ENCODE measurements at regions not wholly inside any gene's neighbourhood (a gene's known extent, or its start where the extent isn't known, plus 50 kb on each side); places are given as distances from the start of the nearest gene placed in this dataset.

DNA sequence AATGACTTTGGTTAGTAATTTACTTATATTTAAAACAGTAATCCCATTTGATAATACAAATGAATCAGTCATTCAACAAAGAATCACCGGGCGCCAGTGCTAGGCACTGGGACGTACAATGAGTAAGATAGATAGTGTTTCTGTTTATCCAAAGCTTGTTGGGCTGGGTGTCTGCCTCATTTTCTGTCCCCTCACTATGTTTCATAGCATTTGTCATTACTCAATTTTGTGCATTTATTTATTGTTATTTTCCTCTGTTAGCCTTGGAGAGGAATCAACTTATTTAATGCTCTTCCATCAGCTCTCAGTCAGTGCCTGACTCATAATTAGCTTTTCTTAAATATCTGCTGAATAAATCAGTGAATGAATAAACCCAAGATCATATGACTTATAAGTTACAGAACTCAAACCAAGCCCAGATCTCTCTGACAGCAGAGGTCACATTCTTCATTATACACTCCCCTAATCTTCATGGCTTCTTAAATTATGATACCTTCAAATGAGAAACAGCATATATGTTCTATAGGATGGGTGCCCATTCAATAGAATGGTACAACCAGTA, 86.2 kb downstream of the TSPAN8 start:
- DNase-seq (ENCODE audit: low spot score), result no peak

DNA sequence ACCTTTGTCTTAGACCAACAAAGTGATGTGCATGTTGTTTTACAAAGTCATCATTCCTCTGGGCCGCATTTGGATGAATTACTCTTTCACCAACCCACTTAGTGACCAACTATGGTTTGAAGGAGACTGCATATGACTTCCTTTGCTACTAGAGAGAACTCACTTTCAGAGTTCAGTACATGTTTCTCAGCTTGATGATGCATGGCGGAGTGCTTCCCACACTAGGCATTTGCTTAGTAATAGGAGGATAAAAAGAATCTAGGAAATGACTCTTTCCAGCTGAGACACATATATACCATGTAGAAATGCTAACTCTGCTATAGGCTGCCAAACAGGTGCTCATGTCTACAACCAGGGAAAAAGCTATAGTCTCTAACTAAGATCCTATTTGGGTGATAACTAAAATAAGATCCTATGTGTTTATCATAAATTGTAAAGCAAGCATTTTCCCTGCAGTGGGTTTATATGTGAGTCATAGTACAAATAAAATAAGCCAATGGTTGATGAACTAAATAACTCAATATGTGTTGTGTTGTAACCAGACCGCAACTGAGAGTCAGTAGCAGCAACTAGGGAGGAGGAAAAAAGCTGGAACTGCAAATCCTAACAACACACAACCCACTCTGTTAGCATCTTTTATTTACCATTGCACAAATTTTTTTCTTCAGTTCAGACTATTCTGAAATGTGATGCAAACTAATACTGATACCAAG, 87.2 kb downstream of the TSPAN8 start:
- DNase-seq (ENCODE audit: low spot score), result no peak

DNA sequence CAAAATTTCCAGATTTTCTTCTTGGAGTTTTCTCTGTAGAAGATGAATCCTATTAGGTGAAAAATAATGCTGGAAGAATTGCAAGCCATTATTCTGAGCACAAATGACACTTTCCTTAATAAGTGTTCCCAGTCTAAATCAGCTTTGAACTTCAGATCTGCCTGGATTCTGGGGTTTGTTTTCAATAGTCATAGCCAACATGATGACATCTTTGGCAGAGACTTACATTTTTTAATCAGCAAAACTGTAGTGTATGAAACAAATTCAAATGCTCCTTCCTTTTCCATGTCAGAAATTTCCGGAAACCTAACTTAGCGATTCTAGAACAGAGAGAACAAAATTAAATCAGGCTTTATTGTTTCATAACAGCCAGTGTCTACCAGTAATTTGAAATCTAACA, 88.5 kb downstream of the TSPAN8 start:
- no peak for DNase-seq (ENCODE audit: low spot score)

DNA sequence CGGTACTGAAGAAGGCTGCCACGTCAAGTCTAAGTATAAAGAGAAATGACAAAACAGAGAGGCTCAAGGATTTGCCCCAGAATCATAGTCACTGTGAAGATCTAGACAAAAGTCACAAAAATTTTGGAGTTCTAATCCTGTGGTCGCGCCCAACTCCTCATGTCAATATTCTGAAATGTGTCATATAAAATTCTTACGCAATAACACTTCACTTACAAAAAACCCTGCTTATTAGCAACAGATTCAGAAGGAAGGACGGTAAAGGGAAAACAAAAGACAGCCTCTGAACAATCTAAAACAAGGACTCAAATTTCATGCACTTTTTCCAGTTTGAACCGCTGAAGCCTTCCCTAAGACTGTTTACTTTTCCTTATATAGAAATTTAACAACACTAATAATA, 94.7 kb downstream of the TSPAN8 start:
- DNase-seq (ENCODE audit: low spot score), result no peak

DNA sequence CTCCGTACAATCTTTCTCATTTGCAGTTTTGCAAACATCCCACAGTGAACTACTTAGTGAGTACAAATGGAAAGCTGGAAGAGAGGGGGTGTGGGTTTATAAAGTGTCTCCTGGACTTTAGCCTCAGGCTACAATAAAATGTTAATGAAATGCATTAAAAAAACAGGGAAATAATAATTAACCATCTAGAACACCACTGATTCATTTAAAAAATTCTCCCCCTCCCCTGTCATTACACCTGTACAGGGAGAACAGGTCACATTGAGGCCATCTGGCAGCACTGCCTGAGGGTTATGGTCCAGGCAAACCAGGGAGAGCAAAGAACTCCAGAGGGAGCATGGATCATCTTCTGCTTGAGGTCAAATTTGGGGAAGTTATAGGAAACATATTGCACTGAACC, 96.3 kb downstream of the TSPAN8 start:
- no peak for DNase-seq (ENCODE audit: low spot score)

DNA sequence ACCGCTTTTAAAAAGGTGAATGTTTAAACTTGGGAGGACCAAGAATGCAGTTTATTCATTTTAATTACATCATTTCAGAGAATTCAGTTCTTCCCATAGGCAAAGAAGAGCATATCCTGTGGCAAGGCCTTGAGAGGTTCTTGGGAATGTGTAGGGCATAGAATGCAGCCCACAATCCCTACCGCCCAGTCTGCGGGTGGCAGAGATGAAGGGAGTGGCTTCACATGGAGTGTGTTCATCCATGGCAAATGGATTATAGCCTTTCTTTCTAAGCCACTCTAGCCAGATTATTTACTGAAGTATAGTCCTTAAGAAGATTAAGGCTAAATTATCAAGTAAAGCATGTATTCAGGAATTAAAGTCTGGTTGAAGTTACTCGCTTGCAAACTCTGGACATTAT, 97.4 kb downstream of the TSPAN8 start:
- DNase-seq (ENCODE audit: low spot score), result no peak

DNA sequence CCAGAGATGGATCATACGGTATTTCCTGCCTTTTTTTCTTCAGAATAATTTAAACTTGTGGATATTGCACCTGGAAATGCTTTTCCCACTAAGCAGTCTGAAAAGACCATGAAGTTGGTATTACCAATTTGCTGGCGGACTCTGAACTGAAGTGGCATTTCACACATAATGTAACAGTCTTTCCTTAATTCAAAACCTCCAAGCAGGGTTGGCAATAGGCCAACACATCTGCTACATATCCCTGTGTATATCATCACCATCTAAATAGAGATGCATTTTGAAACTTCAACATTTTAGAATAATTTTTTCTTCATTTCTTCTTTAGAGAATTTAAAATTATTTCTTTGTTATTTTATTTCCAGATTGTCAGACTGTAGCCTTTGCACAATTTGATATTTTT, 100.5 kb downstream of the TSPAN8 start:
- no peak for DNase-seq (ENCODE audit: low spot score)

DNA sequence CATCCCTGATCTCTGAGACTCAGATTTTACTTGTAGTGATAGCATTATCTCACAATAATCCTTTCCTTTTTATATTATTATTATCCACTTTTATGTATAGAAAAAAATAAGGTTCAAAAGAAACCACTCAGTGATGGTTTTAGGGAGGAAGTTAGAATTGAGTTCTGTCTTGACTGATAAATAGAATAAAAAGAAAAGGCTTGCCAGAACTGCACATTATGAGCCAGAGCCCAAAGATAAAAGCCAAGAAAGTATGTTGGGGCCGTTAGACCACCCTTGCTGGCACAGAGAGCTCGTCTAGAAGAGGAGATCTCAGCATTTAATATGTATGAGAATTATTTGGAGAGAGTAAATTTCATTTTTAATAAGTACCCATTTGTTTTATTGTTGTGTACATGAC, 103.2 kb downstream of the TSPAN8 start:
- DNase-seq (ENCODE audit: low spot score), result no peak

DNA sequence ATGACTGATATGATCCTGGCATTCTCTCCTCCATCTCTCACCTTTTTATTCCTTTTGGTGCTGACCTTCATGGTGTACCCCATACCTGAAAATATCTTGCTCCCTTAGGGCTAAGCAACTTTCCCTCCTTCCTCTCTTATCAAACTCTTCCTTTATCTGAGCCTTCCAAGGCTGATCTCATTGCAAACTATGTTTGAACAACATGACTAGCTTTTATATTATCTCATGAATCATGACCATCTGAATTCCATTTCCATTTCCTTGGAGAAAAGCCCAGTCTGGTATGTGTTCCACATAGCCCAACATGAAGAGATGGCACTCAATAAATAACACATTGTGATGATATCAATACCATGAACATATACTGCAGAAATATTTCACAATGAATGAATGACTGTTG, 111.6 kb downstream of the TSPAN8 start:
- DNase-seq (ENCODE audit: low spot score), result no peak

DNA sequence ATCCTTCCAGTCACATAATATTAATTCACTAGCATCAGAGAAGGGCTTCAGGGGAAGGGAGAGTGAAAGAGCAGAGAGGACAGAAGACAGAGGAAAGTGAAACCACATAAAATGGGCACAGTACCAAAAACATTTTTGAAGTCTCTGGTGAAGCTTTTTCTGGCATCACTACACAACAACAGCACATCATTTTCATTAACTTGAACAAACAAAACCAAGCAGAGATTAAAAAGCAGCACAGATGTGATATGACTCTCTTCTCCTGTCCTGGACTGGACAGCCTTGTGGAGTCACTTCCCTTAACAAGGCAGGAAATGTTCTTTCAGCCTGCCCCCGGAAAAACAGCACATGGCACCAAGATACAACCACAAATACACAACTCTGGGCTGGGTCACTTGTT, 112.0 kb downstream of the TSPAN8 start:
- DNase-seq (ENCODE audit: low spot score), result no peak

DNA sequence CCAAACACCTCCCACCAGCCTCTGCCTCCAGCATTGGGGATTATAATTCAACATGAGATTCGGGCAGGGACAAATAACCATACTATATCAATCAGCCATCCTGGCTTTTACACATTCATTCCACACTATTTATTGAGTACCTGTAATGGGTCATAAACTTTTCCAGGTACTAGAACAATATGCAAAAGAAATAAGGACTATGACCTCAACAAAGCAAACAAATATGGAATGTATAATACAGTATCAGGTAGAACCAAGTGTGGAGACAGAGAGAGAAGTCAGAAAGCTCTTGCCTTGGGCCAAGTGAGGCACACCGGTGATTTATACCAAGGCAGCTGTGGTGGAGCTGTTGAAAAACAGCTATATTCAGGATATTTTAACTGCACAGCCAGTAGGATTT, 116.3 kb downstream of the TSPAN8 start:
- no peak for DNase-seq (ENCODE audit: low spot score)

DNA sequence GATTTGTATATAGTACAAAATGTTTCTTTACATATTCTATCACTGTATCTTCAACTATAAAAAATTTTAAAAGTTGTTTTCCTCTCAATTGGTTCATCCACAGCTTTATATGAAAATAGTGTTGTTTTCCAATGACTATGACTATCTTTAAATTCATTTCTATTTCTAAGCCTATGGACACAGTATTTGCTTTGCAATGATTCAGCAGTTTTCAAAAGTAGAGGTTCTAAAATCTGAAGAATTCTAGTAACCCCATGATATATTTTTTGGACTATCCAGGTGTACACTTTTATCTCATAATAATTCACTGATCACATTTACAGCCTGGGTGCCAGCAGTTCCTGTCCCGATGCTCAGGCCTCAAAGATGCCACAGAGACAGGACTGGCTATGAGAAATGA, 118.4 kb upstream of the PTPRR start:
- DNase-seq (ENCODE audit: low spot score), result no peak

DNA sequence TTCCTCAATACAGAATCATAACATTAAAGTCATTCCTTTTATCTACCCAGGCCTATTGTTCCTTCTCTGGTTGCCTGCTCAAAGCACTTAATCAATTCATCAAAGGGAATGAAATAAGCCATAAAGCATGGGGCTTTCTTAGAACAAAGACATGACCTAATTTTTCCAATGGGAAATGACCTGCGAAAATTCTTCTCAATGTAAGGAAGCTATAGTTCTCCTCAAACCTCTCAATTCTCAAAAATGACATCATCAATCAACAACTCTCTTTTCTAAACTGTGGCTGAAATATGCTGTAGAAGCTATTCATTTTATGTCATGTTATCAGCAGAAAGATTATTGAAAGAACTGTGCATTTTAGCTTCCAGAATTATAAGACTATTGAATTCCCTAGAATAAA, 116.0 kb upstream of the PTPRR start:
- no peak for DNase-seq (ENCODE audit: low spot score)

DNA sequence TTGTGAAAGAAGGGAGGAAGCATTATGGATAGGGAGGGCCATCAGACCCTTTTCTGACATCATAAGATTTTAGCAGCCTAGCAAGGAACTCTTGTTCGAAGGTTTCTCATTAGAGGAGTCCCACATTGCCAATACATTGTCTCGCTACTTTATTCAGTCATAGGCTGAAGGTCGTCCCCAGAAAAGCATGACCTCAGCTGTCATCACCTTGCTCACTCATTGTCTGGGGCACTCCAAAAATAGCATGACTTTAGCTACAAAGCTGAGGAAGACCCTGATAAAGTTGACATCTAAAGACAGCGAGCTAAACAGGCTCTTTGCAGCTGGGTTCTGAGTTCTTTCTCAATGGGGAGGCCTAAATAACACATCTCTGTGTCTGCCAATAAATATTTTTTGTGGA, 112.4 kb upstream of the PTPRR start:
- DNase-seq (ENCODE audit: low spot score), result no peak

DNA sequence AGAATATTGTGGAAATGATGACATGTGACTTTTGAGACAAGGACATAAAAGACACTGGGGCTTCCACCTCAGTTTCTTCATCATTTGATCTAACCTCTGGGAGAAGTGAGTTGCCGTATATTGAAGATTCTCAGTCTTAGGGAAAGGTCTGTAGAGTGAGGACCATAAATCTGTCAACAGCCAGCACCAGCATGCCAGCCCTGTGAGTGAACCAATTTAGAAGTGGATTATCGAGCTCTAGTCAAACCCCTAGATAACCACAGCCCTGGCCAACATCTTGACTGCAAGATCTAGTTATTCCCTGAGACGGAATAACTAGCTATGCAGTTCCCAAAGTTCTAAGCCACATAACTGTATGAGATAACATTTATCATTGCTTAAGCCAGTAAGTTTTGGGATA, 108.8 kb upstream of the PTPRR start:
- DNase-seq (ENCODE audit: low spot score), result no peak

DNA sequence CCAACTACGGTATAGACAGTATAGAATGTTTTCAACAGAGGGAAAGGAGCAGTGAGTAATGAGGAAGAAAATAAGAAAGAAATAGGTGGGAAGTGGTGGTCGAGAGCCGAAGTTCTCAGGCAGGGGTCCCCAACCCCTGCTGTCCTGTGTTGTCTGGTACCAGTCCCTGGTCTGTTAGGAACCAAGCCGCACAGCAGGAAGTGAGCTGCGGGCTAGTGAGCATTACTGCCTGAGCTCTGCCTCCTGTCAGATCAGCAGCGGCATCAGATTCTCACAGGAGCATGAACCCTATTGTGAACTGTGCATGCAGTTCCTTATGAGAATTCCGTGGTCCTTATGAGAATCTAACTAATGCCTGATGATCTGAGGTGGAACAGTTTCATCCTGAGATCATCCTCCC, 107.3 kb upstream of the PTPRR start:
- DNase-seq (ENCODE audit: low spot score), result no peak

DNA sequence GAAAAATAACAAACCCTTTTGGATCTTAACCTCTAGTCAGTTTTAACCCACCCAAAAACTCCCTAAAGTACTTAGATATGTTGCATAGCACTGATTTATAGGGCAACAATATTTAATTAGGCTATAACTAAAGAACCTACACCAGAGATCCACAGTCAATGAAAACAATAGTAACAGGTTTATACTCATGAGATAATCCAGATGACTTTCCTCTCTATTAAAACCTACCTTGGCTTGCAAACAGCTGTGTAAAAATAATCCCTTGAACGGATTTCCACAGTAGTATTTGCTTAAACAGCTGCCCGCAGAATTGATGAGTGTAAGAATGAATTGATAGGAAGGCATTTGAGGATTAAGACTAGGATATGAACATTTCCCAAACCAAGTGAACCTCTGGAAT, 104.3 kb upstream of the PTPRR start:
- no peak for DNase-seq (ENCODE audit: low spot score)

DNA sequence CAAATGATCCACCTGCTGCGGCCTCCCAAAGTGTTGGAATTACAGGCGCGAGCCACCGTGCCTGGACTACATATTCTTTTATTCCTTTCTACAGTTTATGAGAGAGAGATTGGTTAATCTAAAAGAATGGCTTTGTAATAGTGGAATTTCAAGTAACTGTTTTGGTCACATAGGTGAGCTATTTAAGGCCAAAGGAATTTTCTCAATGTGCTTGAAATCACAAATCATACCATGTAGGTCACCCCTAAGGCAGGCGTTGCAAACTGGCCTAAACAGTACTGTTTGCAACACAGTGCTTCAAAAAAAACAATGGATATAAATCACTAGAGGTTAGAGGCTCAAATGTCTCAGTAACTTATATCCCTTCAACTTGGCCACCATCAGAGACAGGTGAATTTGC, 103.7 kb upstream of the PTPRR start:
- no peak for DNase-seq (ENCODE audit: low spot score)

DNA sequence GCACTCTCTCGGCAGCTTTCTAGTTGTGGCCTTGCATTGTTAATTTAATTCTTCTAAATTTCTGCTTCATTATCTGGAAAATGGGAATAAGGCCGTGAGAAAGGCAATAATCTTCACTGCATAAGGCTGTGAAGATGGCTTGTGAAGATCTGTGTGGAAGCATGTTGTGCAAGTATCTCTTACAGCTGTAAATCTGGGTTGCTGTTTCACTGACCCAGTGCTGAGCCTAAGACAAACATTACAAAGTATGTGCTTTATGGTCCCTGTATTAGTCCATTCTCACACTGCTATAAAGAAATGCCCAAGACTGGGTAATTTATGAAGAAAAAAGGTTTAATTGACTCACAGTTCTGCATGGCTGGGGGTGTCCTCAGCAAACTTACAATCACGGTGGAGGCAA, 101.0 kb upstream of the PTPRR start:
- DNase-seq (ENCODE audit: low spot score), result no peak

DNA sequence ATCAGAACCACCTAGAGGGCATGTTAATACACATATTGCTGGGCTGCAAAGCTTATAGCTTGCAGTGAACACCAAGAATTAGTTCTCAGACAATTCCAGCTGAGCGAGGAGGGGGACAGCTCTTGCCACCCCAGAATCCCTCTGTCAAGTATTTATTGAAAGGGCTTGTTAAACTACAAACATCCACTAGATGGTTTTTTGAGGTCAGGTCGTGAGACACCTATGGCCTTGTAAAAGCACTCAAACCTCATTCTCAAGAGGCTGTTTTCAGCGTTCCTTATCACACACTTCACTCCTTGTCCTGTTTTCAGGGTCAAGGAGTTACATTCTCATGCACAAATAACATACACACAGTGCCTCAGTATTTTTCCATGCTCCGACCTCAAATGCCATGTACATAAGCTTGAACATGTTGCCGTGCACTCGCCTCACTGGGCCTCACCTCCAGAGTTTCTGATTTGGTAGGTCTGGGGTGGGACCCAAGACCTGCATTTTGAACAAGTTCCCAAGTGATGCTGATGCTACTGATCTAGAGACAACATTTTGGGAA, 98.8 kb upstream of the PTPRR start:
- no peak for DNase-seq (ENCODE audit: low spot score)

DNA sequence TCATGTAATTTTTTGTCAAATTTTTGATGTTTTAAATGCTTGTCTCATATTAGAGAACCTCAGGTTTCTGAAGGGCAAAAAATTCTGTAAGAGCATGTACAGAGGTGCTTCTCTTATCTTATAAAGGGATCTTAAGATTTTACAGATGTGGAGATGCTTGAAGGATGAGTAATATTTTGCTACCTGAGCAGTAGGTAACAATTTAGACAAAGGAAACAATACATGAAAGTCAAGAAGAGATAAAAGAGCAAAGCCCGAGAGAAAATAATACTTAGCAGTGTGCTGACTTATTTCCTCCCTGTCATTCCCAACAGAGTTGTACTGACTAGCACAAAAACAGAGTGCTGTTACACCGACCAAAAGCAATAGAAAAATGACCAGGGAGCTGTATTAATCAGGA, 98.1 kb upstream of the PTPRR start:
- no peak for DNase-seq (ENCODE audit: low spot score)

DNA sequence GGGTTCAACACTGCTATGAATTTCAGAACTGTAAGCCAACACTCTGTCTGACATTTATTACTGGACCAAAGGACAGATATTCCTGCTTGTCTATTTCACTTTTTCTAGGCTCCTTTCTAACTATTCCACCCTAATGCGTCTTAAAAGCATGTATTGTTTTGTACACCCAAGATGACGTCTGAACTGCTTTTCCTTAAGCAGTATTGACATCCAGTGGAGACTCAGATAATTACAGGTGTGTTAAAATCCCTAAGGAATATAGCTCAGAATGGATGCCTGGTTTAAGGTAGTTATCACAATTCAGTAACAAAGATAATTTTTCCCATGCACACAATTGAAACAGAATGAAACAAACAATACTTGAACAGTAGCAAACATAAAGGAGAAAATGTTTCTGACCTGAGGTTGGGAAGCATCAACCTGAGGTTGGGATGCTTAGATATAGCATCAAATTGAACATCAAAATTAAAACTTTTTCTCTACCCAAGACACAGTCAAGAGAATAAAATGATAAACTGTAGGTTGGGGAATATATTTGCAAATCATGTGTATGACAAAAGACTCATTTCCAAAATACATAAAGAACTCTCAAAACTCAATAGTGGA, 93.7 kb upstream of the PTPRR start:
- DNase-seq (ENCODE audit: low spot score), result peak; percentile 62

DNA sequence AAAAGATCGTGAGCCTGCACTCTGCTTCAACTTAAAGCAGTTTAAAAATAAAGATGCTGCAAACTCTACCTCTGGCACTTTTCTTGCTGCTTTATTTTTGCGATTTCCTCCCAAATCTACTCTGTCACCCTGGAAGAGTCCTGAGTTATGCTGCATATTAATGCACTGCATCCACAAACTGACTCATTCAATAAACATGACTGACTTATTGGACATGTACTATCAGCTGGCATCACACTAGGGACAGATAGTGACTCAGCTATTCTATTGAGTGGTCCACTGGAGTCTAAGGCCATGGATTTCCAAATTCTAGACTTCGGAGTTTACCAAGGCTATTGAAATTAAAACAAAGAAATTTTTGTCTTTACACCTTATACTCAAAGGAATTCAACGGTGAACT, 90.7 kb upstream of the PTPRR start:
- no peak for DNase-seq (ENCODE audit: low spot score)
